Upper lobe of left lung (tissue), 4 donors: ENCODE measurements at regions not wholly inside any gene's neighbourhood (a gene's known extent, or its start where the extent isn't known, plus 50 kb on each side); places are given as distances from the start of the nearest gene placed in this dataset.

Source experiments
- CTCF ChIP-seq, 6 experiments: fragments of 450-650 bp in 4 of 6; fragments of 200-600 bp in 2 of 6; sonication (generic) in 2 of 6; IDR thresholded peaks; one replicate each; pipeline ENCODE4 v1.5.1; 2016 to 2019; ENCODE audit warnings: antibody characterized with exemption in 6 of 6
- POLR2A ChIP-seq, 4 donors: fragments of 450-650 bp; IDR thresholded peaks; one replicate each; pipeline ENCODE4 v1.5.1; 2016 to 2017; ENCODE audit warnings: antibody characterized with exemption in 4 of 4, mild to moderate bottlenecking in 2 of 4

GRCh38 chr10:4326647-4327046, 499.4 kb upstream of the AKR1E2 start:
- TF ChIP-seq CTCF (IDR thresholded peaks at IDR 0.05): no peak
- no peak for TF ChIP-seq POLR2A (IDR thresholded peaks at IDR 0.05)
